Gastrocnemius medialis (tissue), 4 donors: ENCODE measurements at regions not wholly inside any gene's neighbourhood (a gene's known extent, or its start where the extent isn't known, plus 50 kb on each side); places are given as distances from the start of the nearest gene placed in this dataset.
A peak's percentile ranks its signal among the peaks of the same experiment; 100 is the strongest.
"Not testable (repeated sequence)": the region's sequence is repeated elsewhere in the genome, so short reads cannot be mapped to it uniquely, and the experiment has no call there.

Experiments
- ATAC-seq, 2 donors: fragments of 150-250 bp; one replicate each; pipeline ENCODE4 v1.9.1; 2016
- DNase-seq, 2 donors: peaks; one replicate each; pipeline ENCODE4 v3.0.0-alpha.2; 2019
- H3K27ac ChIP-seq, 4 donors: fragments of 200-600 bp; sonication (generic); 1 replicate in 1 of 4; 2 replicates in 3 of 4; pipeline ENCODE4 v1.5.1; 2016 to 2018; ENCODE audit warnings: mild to moderate bottlenecking in 2 of 4, moderate library complexity in 1 of 4
- H3K27me3 ChIP-seq, 3 donors: fragments of 200-600 bp; sonication (generic) in 2 of 3; 1 replicate in 1 of 3; 2 replicates in 2 of 3; pipeline versions ENCODE4 v1.5.1 to v1.6.0; 2016 to 2019; ENCODE audit warnings: mild to moderate bottlenecking in 1 of 3, moderate library complexity in 1 of 3
- H3K36me3 ChIP-seq, 2 donors: fragments of 200-600 bp; sonication (generic) in 1 of 2; one replicate each; pipeline ENCODE4 v1.5.1; 2017 to 2018
- H3K4me1 ChIP-seq, 2 donors: fragments of 200-600 bp; sonication (generic) in 1 of 2; one replicate each; pipeline ENCODE4 v1.5.1; 2016 to 2017; ENCODE audit warnings: mild to moderate bottlenecking in 2 of 2
- H3K4me3 ChIP-seq, 4 donors: fragments of 200-600 bp; sonication (generic) in 3 of 4; 1 replicate in 1 of 4; 2 replicates in 3 of 4; pipeline ENCODE4 v1.5.1; 2016 to 2019; ENCODE audit warnings: mild to moderate bottlenecking in 2 of 4
- H3K9me3 ChIP-seq, 3 donors: fragments of 200-600 bp; sonication (generic) in 2 of 3; 1 replicate in 1 of 3; 2 replicates in 2 of 3; pipeline ENCODE4 v1.5.1; 2016 to 2019
- POLR2A ChIP-seq, 2 donors: fragments of 450-650 bp; IDR thresholded peaks; one replicate each; pipeline ENCODE4 v1.6.1; 2017; ENCODE audit warnings: antibody characterized with exemption in 2 of 2, mild to moderate bottlenecking in 2 of 2, moderate library complexity in 2 of 2
- in situ Hi-C, 4 donors: fragments of 200-750 bp; cut with MboI; loops; one replicate each; pipeline versions ENCODE4 v1.15.0 to v1.8.0; 2017; ENCODE audit warnings: low sequenced_read_pairs in 4 of 4
- intact Hi-C: fragments of 100-400 bp; cut with DNase I; formaldehyde crosslinking; loops from one replicate; pipeline ENCODE4 v1.15.1; 2023; ENCODE audit warnings: low total_unique reads
- TF ChIP-seq, protein P1 (sequence below), 5 experiments: fragments of 450-650 bp in 3 of 5; fragments of 200-600 bp in 2 of 5; sonication (generic) in 2 of 5; IDR thresholded peaks in 4 of 5; conservative IDR thresholded peaks in 1 of 5; 1 replicate in 4 of 5; 2 replicates in 1 of 5; pipeline ENCODE4 v1.5.1; 2016 to 2019; ENCODE audit warnings: antibody characterized with exemption in 5 of 5, mild to moderate bottlenecking in 3 of 5, moderate library complexity in 3 of 5

DNA sequence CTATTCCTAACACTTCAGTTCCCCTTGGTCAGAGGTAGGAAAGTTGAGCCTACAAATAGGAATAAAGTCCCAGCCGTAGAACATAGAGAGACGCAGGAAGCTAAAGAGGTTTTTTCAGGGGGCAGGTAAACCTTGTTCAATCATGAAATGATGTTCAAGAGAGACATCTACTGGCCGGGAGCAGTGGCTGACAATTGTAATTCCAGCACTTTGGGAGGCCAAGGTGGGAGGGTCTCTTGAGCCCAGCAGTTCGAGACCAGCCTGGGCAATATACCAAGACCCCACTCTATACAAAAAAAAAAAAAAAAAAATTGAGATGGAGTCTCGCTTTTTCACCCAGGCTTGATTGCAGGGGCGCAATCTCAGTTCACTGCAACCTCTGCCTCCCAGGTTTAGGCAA, 66.7 kb upstream of the DNAJC10 start:
- H3K27ac ChIP-seq, result no peak overlapping the region
- TF ChIP-seq, protein P1, sequence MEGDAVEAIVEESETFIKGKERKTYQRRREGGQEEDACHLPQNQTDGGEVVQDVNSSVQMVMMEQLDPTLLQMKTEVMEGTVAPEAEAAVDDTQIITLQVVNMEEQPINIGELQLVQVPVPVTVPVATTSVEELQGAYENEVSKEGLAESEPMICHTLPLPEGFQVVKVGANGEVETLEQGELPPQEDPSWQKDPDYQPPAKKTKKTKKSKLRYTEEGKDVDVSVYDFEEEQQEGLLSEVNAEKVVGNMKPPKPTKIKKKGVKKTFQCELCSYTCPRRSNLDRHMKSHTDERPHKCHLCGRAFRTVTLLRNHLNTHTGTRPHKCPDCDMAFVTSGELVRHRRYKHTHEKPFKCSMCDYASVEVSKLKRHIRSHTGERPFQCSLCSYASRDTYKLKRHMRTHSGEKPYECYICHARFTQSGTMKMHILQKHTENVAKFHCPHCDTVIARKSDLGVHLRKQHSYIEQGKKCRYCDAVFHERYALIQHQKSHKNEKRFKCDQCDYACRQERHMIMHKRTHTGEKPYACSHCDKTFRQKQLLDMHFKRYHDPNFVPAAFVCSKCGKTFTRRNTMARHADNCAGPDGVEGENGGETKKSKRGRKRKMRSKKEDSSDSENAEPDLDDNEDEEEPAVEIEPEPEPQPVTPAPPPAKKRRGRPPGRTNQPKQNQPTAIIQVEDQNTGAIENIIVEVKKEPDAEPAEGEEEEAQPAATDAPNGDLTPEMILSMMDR (IDR thresholded peaks at IDR 0.05 in 4 of 5, conservative IDR thresholded peaks at IDR 0.05 in 1 of 5), result no peak
- TF ChIP-seq POLR2A (IDR thresholded peaks at IDR 0.05), result no peak
- no peaks in the 10 kb centered on the region for H3K36me3 ChIP-seq
- no peaks in the 10 kb centered on the region for H3K9me3 ChIP-seq
- no peaks in the 10 kb centered on the region for H3K27me3 ChIP-seq
- in situ Hi-C loops, result no loop called here
- ATAC-seq (no peak), DNase-seq (no peak)
- no peaks in the 10 kb centered on the region for H3K4me1 ChIP-seq
- H3K4me3 ChIP-seq, result no peak overlapping the region
- intact Hi-C loops, result no loop called here

DNA sequence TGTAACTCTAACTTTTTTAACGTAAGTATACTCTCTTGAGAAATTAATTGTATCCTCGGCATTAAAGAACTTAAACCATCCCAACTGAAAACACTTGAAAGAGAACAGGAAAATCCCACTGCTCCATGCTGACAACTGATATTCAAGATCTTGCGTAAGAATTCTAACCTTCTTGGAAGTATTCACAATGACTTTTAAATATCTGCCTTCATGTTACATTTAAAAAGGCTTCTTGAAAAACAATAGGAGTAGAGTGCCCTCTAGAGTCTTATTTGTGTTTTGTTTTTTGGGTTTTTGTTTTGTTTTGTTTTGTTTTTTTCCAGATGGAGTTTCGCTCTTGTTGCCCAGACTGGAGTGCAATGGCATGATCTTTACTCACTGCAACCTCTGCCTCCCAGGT, 65.4 kb upstream of the DNAJC10 start:
- H3K27me3 ChIP-seq, result no peaks in the 10 kb centered on the region
- ATAC-seq (no peak), DNase-seq (no peak)
- intact Hi-C loops, result loop anchor here (1.0 kb wide), 1 partner anchor 464 kb away; no protein-coding TSS in a partner anchor
- H3K4me3 ChIP-seq, result no peak overlapping the region
- in situ Hi-C loops, result loop anchor here (5.0 to 10.0 kb wide), 3 partner anchors 458 to 466 kb away; no protein-coding TSS in a partner anchor
- H3K36me3 ChIP-seq, result no peaks in the 10 kb centered on the region
- peaks cover 0 to 1% of the 10 kb centered on the region in 2 donors for H3K4me1 ChIP-seq
- TF ChIP-seq POLR2A (IDR thresholded peaks at IDR 0.05), result no peak
- TF ChIP-seq, protein P1 (IDR thresholded peaks at IDR 0.05 in 4 of 5, conservative IDR thresholded peaks at IDR 0.05 in 1 of 5), result peak in 4 of 5 experiments; percentile 26 to 40 (median 32)
- no peaks in the 10 kb centered on the region for H3K9me3 ChIP-seq
- no peak overlapping the region for H3K27ac ChIP-seq

DNA sequence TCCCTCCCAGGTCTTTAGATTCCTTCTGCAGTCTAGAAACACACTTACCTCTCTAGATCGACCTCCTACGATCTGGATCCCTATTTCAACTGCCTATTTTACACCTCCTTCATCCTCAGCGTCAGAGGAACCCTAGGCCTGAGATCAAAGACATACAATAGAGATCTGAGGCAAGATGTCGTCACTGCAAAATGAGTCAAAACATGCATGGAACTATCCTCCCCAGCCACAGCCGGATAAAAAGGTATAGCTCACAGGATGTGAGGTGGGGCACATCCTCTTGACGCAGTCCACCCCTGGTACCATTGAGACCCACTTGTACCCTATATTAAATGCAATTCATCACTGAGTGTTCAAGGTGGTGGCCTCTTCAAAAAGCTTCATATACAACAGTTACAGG, 63.7 kb upstream of the DNAJC10 start:
- DNase-seq (no peak), ATAC-seq (no peak)
- intact Hi-C loops, result no loop called here
- no peak for TF ChIP-seq POLR2A (IDR thresholded peaks at IDR 0.05)
- TF ChIP-seq, protein P1 (IDR thresholded peaks at IDR 0.05 in 4 of 5, conservative IDR thresholded peaks at IDR 0.05 in 1 of 5), result no peak
- Histone ChIP-seq H3K9me3 (no peaks in the 10 kb centered on the region), H3K36me3 (no peaks in the 10 kb centered on the region), H3K4me3 (no peak overlapping the region), H3K27ac (no peak overlapping the region), H3K4me1 (peaks cover 0 to 8% of the 10 kb centered on the region in 2 donors), H3K27me3 (no peaks in the 10 kb centered on the region)
- in situ Hi-C loops, result loop anchor here (5.0 to 10.0 kb wide), 3 partner anchors 460 to 468 kb away; no protein-coding TSS in a partner anchor

DNA sequence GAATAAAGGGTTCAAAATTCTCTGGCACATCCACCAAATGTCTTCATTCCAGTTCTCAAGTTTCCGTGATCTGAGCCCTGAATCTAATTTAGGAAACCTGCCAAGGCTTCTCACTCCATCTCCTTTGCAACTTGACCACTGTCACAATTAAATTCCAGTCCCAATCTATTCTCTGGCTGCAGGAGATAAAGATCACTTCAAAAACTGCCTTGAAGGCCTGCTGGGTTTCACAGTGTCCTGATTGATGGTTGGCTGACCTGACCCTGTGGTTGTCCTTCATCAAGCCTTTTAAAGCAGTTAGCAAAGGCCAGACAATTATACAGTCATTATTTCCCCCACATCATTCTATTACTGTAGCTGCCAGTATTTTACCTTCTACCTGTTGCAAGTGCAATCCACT, 60.3 kb upstream of the DNAJC10 start:
- Histone ChIP-seq H3K4me3 (no peak overlapping the region), H3K27me3 (no peaks in the 10 kb centered on the region), H3K9me3 (no peaks in the 10 kb centered on the region), H3K4me1 (peaks cover 0 to 8% of the 10 kb centered on the region in 2 donors), H3K27ac (no peak overlapping the region), H3K36me3 (no peaks in the 10 kb centered on the region)
- in situ Hi-C loops (loop anchor here in 1 of 4 donors (10.0 kb wide), 1 partner anchor 471 kb away; no protein-coding TSS in a partner anchor), intact Hi-C loops (no loop called here)
- DNase-seq (no peak), ATAC-seq (no peak)
- TF ChIP-seq POLR2A (IDR thresholded peaks at IDR 0.05), result no peak
- TF ChIP-seq, protein P1 (IDR thresholded peaks at IDR 0.05 in 4 of 5, conservative IDR thresholded peaks at IDR 0.05 in 1 of 5), result no peak

DNA sequence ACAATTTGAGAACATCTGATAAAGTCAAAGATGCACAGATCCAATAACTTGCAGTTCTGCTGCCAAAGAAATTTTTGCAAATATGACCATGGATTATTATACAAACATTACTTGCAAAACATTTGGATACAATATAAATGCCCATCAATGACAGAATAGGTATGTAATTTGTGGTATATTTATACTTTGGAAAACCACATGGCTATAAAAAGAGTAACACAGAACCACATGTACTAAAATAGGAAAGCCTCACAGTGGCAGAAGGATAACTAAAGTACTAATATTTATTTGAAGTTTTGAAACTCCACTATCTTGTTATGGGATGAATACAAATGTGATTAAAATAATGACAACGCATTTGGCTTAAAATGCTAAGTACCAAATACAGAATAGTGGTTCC, 51.8 kb upstream of the DNAJC10 start:
- H3K9me3 ChIP-seq, result no peaks in the 10 kb centered on the region
- intact Hi-C loops (no loop called here), in situ Hi-C loops (no loop called here)
- H3K4me3 ChIP-seq, result no peak overlapping the region
- TF ChIP-seq, protein P1 (IDR thresholded peaks at IDR 0.05 in 4 of 5, conservative IDR thresholded peaks at IDR 0.05 in 1 of 5), result no peak
- no peak for TF ChIP-seq POLR2A (IDR thresholded peaks at IDR 0.05)
- DNase-seq, result no peak
- no peaks in the 10 kb centered on the region for H3K36me3 ChIP-seq
- no peaks in the 10 kb centered on the region for H3K27me3 ChIP-seq
- H3K4me1 ChIP-seq, result no peaks in the 10 kb centered on the region
- H3K27ac ChIP-seq, result no peak overlapping the region
- ATAC-seq, result no peak

DNA sequence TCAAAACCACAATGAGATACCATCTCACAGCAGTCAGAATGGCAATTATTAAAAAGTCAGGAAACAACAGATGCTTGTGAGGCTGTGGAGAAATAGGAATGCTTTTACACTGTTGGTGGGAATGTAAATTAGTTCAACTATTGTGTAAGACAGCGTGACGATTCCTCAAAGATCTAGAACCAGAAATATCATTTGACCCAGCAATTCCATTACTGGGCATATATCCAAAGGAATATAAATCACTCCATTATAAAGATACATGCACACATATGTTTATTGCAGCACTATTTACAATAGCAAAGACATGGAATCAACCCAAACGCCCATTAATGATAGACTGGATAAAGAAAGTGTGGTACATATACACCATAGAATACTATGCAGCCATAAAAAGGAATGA, 50.6 kb upstream of the DNAJC10 start:
- H3K4me3 ChIP-seq, H3K27me3 ChIP-seq, H3K36me3 ChIP-seq, in situ Hi-C loops, ATAC-seq, H3K4me1 ChIP-seq, intact Hi-C loops, H3K9me3 ChIP-seq, H3K27ac ChIP-seq, DNase-seq: not testable (repeated sequence)
